HL-60/S4 (cell line): ENCODE measurements at regions not wholly inside any gene's neighbourhood (a gene's known extent, or its start where the extent isn't known, plus 50 kb on each side); places are given as distances from the start of the nearest gene placed in this dataset.

Experiments used
- in situ Hi-C: fragments of 300-500 bp; cut with MboI; formaldehyde crosslinking; loops from 2 replicates; pipeline ENCODE4 v1.14.3; 2022; ENCODE audit warnings: low sequenced_read_pairs

DNA sequence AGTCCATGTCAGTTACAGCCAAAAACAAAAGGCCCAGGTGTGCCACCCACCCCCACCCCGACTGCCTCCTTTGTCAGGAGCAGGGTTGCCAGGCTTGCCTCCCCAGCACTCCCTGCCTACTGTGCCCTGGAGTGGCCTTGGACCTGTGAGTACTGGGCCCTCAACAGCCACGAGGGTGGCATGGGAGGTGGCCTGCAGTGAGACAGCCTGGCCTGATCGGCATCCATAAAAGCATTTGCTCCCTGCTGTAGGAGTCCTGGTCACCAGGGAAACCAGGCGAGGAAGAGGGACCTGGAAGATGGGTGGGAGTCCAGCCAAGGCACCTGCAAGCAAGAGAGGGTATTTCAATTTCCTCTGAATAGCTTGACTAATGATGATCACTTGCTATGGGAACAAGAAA is 56.4 kb upstream of the KCNMB2 start:
- in situ Hi-C loops, result no loop called here

DNA sequence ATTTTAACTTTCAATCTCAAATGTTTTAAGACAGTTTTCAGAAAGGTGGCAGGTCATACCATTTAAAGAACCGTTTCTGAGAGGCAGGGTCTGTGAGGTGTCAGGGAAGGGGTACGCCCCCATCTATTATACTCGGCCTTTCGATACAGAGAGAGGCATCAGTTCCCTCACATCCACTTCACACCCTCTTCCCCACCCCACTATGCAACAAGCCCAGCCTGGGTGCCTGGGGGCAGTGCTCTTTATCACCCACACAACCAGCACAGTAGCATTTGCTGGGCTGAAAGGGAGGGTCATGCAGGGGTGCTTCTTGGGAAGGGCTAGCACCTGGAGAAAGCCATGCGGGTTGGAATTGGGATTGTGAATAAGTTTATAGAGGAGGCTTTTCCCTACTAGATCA is 56.0 kb upstream of the KCNMB2 start:
- in situ Hi-C loops, result no loop called here

DNA sequence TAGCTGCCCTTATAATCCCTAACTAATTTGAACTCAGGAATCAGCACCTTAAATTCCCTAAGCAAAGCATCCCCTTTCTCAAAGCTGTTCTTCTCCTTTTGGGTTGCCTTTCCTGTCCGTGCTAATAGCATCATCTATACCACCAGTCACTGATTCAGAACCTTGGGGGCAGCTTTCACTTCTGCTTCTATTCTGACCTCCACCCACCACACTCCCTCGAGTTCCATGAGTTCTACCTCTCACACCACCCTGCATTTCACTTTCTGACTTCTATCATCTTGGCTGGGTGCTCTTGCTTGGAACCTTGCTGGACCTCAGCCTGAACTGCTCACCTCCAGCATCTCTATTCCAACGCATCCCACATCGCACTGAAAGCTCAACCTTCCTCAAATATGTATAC is 55.4 kb upstream of the KCNMB2 start:
- in situ Hi-C loops, result no loop called here

DNA sequence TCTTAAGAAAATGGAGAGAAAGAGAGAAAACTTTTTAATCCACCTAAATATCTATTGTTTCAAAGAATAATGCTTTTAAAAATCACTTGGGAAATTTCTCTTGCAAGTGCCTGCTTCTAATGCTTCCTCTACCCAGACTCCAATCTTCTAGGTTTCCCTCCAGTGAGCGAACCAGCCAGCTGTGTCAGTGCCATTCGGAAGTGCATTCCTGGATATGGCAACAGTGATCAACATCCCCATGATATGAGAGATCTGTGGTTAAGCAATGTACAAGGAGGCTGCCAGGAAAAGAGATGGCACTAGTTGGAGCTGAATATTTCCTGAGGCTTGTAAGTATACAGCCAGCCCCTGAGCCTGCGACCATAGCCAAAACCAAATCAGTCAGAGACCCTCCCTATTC is 53.3 kb upstream of the KCNMB2 start:
- in situ Hi-C loops, result no loop called here

DNA sequence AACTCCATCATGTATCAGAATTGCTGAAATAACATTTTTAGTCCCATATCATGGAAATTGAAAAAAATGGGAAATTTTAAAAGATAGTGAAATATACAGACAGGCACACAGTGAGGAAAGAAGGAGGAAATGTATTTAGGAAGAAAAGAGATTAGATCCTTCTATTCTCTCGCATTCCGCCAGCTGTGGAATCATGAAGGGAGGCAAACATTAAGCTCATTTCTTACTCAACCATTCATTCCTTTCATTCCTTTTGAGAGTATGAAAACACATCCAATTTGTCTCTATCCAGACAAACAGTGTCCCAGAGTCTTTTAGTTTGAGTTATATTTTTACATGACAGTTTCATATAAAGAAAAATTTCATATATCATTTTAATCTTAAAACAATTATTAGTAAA is 52.5 kb upstream of the KCNMB2 start:
- in situ Hi-C loops, result no loop called here

DNA sequence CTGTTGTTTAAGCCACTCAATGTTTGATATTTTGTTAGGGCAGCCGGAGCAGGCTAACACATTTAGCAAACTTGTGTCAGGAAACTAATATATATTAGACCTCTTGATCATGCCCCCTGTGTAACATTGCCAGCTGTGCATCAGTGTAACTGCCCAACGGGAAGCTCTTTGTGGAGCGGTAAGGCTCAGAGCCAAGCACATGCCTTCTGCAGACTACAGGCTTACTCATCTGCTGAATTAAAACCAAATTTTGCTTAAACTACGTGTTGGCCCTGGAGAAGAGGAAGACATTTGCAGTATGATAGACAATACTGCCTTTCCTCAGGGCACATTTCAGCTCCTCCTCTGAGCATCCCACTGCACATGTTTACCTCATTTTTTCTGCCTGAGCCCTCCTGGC is 50.5 kb upstream of the KCNMB2 start:
- in situ Hi-C loops, result no loop called here
